A549 (cell line): ENCODE measurements at regions not wholly inside any gene's neighbourhood (a gene's known extent, or its start where the extent isn't known, plus 50 kb on each side); places are given as distances from the start of the nearest gene placed in this dataset.

Experiments
- ATAC-seq, 2 experiments: fragments of 200-7000 bp in 1 of 2; fragments of >200 bp in 1 of 2; cut with Nextera tagmentation in 1 of 2; cut with Tn5 transposase in 1 of 2; 3 replicates each; pipeline versions ENCODE4 v1.8.0 to v1.9.1; 2018 to 2020; ENCODE audit warnings: mild to moderate bottlenecking in 1 of 2, moderate library complexity in 1 of 2
- CTCF ChIA-PET: fragments of 300-600 bp; sonication (Branson Sonifier 250); formaldehyde crosslinking; extraction: SDS; loops from one replicate; lab custom pipeline; 2021; ENCODE audit warnings: antibody characterized with exemption, inconsistent platforms; lab: Yijun Ruan, JAX
- POLR2A ChIA-PET: fragments of 350-600 bp; formaldehyde crosslinking; extraction: SDS; loops from one replicate; lab custom pipeline; 2021; ENCODE audit warnings: antibody characterized with exemption, inconsistent platforms; lab: Yijun Ruan, JAX
- DNase-seq, 2 experiments: peaks; one replicate each; pipeline versions ENCODE4 v3.0.0 to v3.0.0-alpha.2; 2011 to 2016; ENCODE audit warnings: low read depth in 1 of 2, low spot score in 1 of 2
- FAIRE-seq: peaks from 2 replicates; lab custom pipeline; 2011; peaks lifted over from hg19 to GRCh38; lab: Jason Lieb, UNC
- H3K27ac ChIP-seq, 2 experiments: fragments of >200 bp; sonication (Bioruptor Twin); formaldehyde crosslinking; 3 replicates each; pipeline ENCODE4 v1.5.1; 2016 to 2017
- H3K4me1 ChIP-seq: fragments of >200 bp; sonication (Bioruptor Twin); formaldehyde crosslinking; 3 replicates; pipeline ENCODE4 v1.6.1; 2016
- H3K4me2 ChIP-seq: fragments of >200 bp; sonication (Bioruptor Twin); formaldehyde crosslinking; 3 replicates; pipeline ENCODE4 v1.6.1; 2016
- H3K4me3 ChIP-seq: fragments of >200 bp; sonication (Bioruptor Twin); formaldehyde crosslinking; 3 replicates; pipeline ENCODE4 v1.5.1; 2016
- H3K9me3 ChIP-seq: fragments of >200 bp; sonication (Bioruptor Twin); formaldehyde crosslinking; 3 replicates; pipeline ENCODE4 v1.6.1; 2016
- CBX2 ChIP-seq: fragments of 200-600 bp; sonication (generic); IDR thresholded peaks from 2 replicates; pipeline ENCODE4 v1.6.1; 2016; ENCODE audit warnings: low read depth, mild to moderate bottlenecking, borderline replicate concordance
- CEBPB ChIP-seq, 2 experiments: fragments of >200 bp in 1 of 2; sonication (Bioruptor Twin) in 1 of 2; formaldehyde crosslinking in 1 of 2; IDR thresholded peaks; 2 replicates each; pipeline ENCODE4 v1.6.1; 2012 to 2016
- CHD2 ChIP-seq: fragments of 150-350 bp; IDR thresholded peaks from 2 replicates; pipeline ENCODE4 v1.6.1; 2014; ENCODE audit warnings: low read length; ENCODE audit not compliant: partially characterized antibody
- CHD4 ChIP-seq: fragments of 200-600 bp; sonication (generic); IDR thresholded peaks from 2 replicates; pipeline ENCODE4 v1.6.1; 2016; ENCODE audit warnings: antibody characterized with exemption, mild to moderate bottlenecking, borderline replicate concordance
- FOSL2 ChIP-seq, 2 experiments: fragments of 450-650 bp in 1 of 2; fragments of >200 bp in 1 of 2; sonication (Bioruptor Twin) in 1 of 2; formaldehyde crosslinking; IDR thresholded peaks; 2 replicates each; pipeline versions ENCODE4 v1.5.0 to v1.6.1; 2016 to 2020; ENCODE audit warnings: mild to moderate bottlenecking in 1 of 2, moderate library complexity in 1 of 2
- GATA3 ChIP-seq: IDR thresholded peaks from 2 replicates; pipeline ENCODE4 v1.6.1; 2012; ENCODE audit warnings: borderline replicate concordance
- JUNB ChIP-seq: fragments of >200 bp; sonication (Bioruptor Twin); formaldehyde crosslinking; IDR thresholded peaks from 2 replicates; pipeline ENCODE4 v1.6.1; 2016
- MAZ ChIP-seq: fragments of 150-350 bp; IDR thresholded peaks from 2 replicates; pipeline ENCODE4 v1.6.1; 2014; ENCODE audit warnings: antibody characterized with exemption, low read depth, low read length, borderline replicate concordance
- NPAS2 ChIP-seq: fragments of 250-450 bp; sonication (Bioruptor Pico); IDR thresholded peaks from 2 replicates; pipeline ENCODE4 v1.8.0; 2022; ENCODE audit warnings: mild to moderate bottlenecking, moderate library complexity, borderline replicate concordance
- RNF2 ChIP-seq: fragments of 200-600 bp; sonication (generic); IDR thresholded peaks from 2 replicates; pipeline ENCODE4 v1.6.1; 2016; ENCODE audit warnings: low read depth, mild to moderate bottlenecking, antibody characterized with exemption, moderate library complexity, borderline replicate concordance
- SMC3 ChIP-seq: fragments of >200 bp; sonication (Bioruptor Twin); formaldehyde crosslinking; IDR thresholded peaks from 3 replicates; pipeline ENCODE4 v1.6.1; 2018; ENCODE audit warnings: inconsistent platforms
- SREBF2 ChIP-seq: fragments of 450-650 bp; IDR thresholded peaks from 2 replicates; pipeline ENCODE4 v1.6.1; 2014; ENCODE audit warnings: mild to moderate bottlenecking, moderate library complexity
- ZFP36 ChIP-seq: fragments of 450-650 bp; IDR thresholded peaks from 2 replicates; pipeline ENCODE4 v1.6.1; 2014; ENCODE audit warnings: borderline replicate concordance; ENCODE audit not compliant: partially characterized antibody
- ZNF302 ChIP-seq: fragments of 250-450 bp; sonication (Bioruptor Pico); IDR thresholded peaks from 2 replicates; pipeline ENCODE4 v1.9.0; 2021; ENCODE audit warnings: inconsistent platforms, mild to moderate bottlenecking, moderate library complexity
- WGBS: methylation state at CpG from one replicate; pipeline ENCODE4 v1.1.6; 2017; ENCODE audit errors: missing lambda C conversion rate; 5-methylcytosine and 5-hydroxymethylcytosine counted together
- TF ChIP-seq, protein P1 (sequence below): fragments of 450-650 bp; IDR thresholded peaks from 2 replicates; pipeline ENCODE4 v1.6.1; 2014; ENCODE audit warnings: antibody characterized with exemption
- TF ChIP-seq, protein P2 (sequence below): fragments of 200-600 bp; sonication (generic); IDR thresholded peaks from 2 replicates; pipeline ENCODE4 v1.6.1; 2016; ENCODE audit warnings: antibody characterized with exemption, mild to moderate bottlenecking, moderate library complexity
- TF ChIP-seq, protein P3 (sequence below): IDR thresholded peaks from 2 replicates; pipeline ENCODE4 v1.6.1; 2012
- TF ChIP-seq, protein P4 (sequence below): fragments of 150-350 bp; IDR thresholded peaks from 2 replicates; pipeline ENCODE4 v1.6.1; 2014; ENCODE audit warnings: low read depth, mild to moderate bottlenecking, low read length
- TF ChIP-seq, protein P5 (sequence below): fragments of 250-450 bp; sonication (Bioruptor Pico); IDR thresholded peaks from 2 replicates; pipeline ENCODE4 v1.5.0; 2020; ENCODE audit warnings: low read depth, mild to moderate bottlenecking, moderate library complexity

DNA sequence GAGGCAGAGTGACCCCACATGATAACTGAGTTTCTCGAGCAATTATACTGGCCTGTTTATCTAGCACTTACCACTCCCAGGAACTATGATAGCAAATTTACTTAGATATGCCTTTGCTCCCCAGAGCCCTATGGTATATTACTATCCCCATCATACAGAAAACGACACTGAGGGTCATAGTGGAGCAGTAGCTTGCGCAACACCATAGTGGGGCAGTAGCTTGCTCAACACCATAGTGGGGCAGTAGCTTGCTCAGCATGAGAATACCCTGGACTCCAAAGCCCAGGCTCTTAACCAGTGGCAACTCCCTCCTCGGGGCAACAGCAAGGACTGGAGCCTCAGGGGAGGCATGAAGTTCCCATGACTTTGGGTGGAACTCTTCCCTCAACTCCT is 211.9 kb downstream of the NPHP4 start:
- FAIRE-seq = no peak
- ChIA-PET POLR2A (no interaction called here), CTCF (interaction anchor here (2.3 kb wide), 1 partner anchor 35 kb away, joined by 7 read pairs; no protein-coding TSS in a partner anchor)
- Histone ChIP-seq H3K4me3 (no peak overlapping the region), H3K27ac (no peak overlapping the region), H3K4me1 (no peaks in the 10 kb centered on the region), H3K4me2 (no peak overlapping the region), H3K9me3 (no peaks in the 10 kb centered on the region)
- ATAC-seq = no peak
- no peak for DNase-seq
- 60% methylated on average over 3 of the region's 4 CpGs for WGBS
- TF ChIP-seq ZFP36 (no peak), CEBPB (IDR thresholded peaks at IDR 0.05) (peak; percentile 31 to 72; a peak in 2 of 4 replicates)

DNA sequence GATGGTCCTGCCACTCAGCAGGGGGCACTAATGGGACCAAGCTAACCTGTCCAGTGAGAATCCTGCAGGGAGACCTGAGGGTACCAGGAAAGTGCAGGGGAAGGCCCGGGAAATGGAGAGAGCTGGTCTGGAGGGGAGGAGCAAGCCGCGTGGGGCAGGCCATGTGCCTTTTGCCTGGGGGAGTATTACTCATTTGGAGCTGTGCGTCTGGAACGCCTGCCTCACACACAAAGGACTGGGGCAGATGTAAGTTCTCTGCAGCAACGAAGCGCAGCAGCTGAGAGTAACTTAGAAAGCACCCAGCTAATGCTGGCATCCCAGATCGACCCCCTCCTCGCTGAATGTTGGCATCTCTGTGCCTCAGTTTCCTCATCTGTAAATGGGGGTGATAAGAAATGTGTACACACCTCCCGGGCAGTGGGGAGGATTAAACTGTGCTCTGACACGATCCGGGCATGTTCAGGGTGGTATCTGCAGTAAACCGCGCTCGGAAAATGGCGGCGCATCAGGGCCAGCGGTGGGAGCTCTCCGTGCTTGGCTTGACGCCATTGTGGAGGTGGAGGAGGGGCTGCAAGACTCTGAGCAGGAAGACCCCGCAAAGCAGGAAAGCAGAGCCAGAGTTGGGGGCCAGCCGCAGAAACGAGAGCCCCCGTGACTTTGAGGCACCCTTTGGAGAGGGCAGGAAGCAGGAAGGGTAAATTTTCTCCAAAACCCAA is 212.5 kb downstream of the NPHP4 start:
- ATAC-seq (no peak), FAIRE-seq (no peak), DNase-seq (no peak)
- WGBS = 26% methylated on average over 14 of the region's 24 CpGs
- POLR2A ChIA-PET = no interaction called here
- no peak for TF ChIP-seq CHD4
- TF ChIP-seq, protein P1, sequence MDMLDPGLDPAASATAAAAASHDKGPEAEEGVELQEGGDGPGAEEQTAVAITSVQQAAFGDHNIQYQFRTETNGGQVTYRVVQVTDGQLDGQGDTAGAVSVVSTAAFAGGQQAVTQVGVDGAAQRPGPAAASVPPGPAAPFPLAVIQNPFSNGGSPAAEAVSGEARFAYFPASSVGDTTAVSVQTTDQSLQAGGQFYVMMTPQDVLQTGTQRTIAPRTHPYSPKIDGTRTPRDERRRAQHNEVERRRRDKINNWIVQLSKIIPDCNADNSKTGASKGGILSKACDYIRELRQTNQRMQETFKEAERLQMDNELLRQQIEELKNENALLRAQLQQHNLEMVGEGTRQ = no peak
- TF ChIP-seq, protein P2, sequence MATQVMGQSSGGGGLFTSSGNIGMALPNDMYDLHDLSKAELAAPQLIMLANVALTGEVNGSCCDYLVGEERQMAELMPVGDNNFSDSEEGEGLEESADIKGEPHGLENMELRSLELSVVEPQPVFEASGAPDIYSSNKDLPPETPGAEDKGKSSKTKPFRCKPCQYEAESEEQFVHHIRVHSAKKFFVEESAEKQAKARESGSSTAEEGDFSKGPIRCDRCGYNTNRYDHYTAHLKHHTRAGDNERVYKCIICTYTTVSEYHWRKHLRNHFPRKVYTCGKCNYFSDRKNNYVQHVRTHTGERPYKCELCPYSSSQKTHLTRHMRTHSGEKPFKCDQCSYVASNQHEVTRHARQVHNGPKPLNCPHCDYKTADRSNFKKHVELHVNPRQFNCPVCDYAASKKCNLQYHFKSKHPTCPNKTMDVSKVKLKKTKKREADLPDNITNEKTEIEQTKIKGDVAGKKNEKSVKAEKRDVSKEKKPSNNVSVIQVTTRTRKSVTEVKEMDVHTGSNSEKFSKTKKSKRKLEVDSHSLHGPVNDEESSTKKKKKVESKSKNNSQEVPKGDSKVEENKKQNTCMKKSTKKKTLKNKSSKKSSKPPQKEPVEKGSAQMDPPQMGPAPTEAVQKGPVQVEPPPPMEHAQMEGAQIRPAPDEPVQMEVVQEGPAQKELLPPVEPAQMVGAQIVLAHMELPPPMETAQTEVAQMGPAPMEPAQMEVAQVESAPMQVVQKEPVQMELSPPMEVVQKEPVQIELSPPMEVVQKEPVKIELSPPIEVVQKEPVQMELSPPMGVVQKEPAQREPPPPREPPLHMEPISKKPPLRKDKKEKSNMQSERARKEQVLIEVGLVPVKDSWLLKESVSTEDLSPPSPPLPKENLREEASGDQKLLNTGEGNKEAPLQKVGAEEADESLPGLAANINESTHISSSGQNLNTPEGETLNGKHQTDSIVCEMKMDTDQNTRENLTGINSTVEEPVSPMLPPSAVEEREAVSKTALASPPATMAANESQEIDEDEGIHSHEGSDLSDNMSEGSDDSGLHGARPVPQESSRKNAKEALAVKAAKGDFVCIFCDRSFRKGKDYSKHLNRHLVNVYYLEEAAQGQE = no peak
- CTCF ChIA-PET = interaction anchor here (2.3 kb wide), 1 partner anchor 34 kb away, joined by 7 read pairs; no protein-coding TSS in a partner anchor
- Histone ChIP-seq H3K4me2 (no peak overlapping the region), H3K4me1 (no peaks in the 10 kb centered on the region), H3K27ac (no peak overlapping the region), H3K4me3 (no peak overlapping the region), H3K9me3 (no peaks in the 10 kb centered on the region)

DNA sequence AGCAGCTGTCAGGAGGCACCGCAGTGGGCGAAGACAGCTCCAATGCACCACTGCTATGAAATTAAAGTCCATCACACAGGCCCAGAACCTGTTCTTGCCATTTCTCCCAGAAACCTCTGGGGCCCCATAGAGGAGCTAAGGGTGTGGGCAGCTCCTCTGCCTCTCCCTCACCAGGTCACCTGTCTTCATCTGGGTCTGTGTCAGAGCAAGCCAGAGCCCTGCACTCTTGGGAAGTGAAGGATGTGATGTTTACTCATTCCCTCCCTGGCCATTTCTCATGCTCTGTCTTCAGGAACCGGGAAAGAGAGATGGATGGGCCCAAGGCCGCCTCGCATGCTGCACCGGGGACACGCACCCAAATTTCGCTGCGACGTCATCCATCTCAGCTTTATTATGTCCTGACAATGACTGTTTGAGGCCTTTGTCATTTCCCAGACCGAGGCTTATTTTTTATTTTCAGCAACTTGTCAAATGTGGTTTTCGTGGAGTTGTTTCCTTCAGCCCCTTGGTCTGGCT is 216.1 kb downstream of the NPHP4 start:
- no peak overlapping the region for H3K27ac ChIP-seq
- DNase-seq (no peak), FAIRE-seq (no peak), ATAC-seq (no peak)
- no peaks in the 10 kb centered on the region for H3K4me1 ChIP-seq
- ChIA-PET CTCF (interaction anchor here (0.7 to 1.5 kb wide), 2 partner anchors 31 to 266 kb away, joined by 3 to 4 read pairs; no protein-coding TSS in a partner anchor), POLR2A (no interaction called here)
- H3K4me3 ChIP-seq = no peak overlapping the region
- H3K9me3 ChIP-seq = no peaks in the 10 kb centered on the region
- WGBS = 58% methylated on average over 11 of the region's 12 CpGs
- H3K4me2 ChIP-seq = no peak overlapping the region
- no peak for TF ChIP-seq MAZ
- TF ChIP-seq CEBPB (IDR thresholded peaks at IDR 0.05) = no peak
- no peak for TF ChIP-seq GATA3
- TF ChIP-seq, protein P3, sequence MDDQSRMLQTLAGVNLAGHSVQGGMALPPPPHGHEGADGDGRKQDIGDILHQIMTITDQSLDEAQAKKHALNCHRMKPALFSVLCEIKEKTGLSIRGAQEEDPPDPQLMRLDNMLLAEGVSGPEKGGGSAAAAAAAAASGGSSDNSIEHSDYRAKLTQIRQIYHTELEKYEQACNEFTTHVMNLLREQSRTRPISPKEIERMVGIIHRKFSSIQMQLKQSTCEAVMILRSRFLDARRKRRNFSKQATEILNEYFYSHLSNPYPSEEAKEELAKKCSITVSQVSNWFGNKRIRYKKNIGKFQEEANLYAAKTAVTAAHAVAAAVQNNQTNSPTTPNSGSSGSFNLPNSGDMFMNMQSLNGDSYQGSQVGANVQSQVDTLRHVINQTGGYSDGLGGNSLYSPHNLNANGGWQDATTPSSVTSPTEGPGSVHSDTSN = no peak
- TF ChIP-seq CHD2 = no peak
- TF ChIP-seq JUNB = no peak
- TF ChIP-seq, protein P4, sequence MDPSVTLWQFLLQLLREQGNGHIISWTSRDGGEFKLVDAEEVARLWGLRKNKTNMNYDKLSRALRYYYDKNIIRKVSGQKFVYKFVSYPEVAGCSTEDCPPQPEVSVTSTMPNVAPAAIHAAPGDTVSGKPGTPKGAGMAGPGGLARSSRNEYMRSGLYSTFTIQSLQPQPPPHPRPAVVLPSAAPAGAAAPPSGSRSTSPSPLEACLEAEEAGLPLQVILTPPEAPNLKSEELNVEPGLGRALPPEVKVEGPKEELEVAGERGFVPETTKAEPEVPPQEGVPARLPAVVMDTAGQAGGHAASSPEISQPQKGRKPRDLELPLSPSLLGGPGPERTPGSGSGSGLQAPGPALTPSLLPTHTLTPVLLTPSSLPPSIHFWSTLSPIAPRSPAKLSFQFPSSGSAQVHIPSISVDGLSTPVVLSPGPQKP = no peak
- TF ChIP-seq ZNF302 (CRISPR knock-in tag) = no peak
- no peak for TF ChIP-seq NPAS2 (CRISPR knock-in tag)
- TF ChIP-seq, protein P5, sequence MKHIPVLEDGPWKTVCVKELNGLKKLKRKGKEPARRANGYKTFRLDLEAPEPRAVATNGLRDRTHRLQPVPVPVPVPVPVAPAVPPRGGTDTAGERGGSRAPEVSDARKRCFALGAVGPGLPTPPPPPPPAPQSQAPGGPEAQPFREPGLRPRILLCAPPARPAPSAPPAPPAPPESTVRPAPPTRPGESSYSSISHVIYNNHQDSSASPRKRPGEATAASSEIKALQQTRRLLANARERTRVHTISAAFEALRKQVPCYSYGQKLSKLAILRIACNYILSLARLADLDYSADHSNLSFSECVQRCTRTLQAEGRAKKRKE = no peak
- TF ChIP-seq CBX2 = no peak
- TF ChIP-seq RNF2 = no peak
- no peak for TF ChIP-seq SREBF2
- no peak for TF ChIP-seq SMC3
- TF ChIP-seq FOSL2 (IDR thresholded peaks at IDR 0.05) = no peak
- no peak for TF ChIP-seq FOSL2 (CRISPR knock-in tag; IDR thresholded peaks at IDR 0.05)
- TF ChIP-seq, protein P2 = no peak
